CD4-positive, alpha-beta memory T cell (primary cell): ENCODE measurements at regions not wholly inside any gene's neighbourhood (a gene's known extent, or its start where the extent isn't known, plus 50 kb on each side); places are given as distances from the start of the nearest gene placed in this dataset.

ENCODE experiments used
- CTCF ChIA-PET: fragments of 350-600 bp; sonication (Branson Sonifier 250); formaldehyde crosslinking; loops from one replicate; lab custom pipeline; 2021; ENCODE audit warnings: inconsistent platforms; ENCODE audit not compliant: partially characterized antibody; lab: Charles Lee
- POLR2A ChIA-PET: fragments of 350-600 bp; sonication (Branson Sonifier 250); formaldehyde crosslinking; loops from one replicate; lab custom pipeline; 2021; ENCODE audit not compliant: partially characterized antibody; lab: Charles Lee
- DNase-seq, 5 donors: peaks; one replicate each; pipeline versions ENCODE4 v3.0.0 to v3.0.0-alpha.2; 2020 to 2022; ENCODE audit warnings: mixed read lengths in 1 of 5
- H3K27ac ChIP-seq: one replicate; pipeline ENCODE4 v1.7.0; 2013; ENCODE audit warnings: low read depth, low read length
- H3K27me3 ChIP-seq: 2 replicates; pipeline ENCODE4 v1.7.0; 2013; ENCODE audit warnings: mild to moderate bottlenecking, low read length, moderate library complexity; ENCODE audit not compliant: insufficient read depth
- H3K36me3 ChIP-seq: 2 replicates; pipeline ENCODE4 v1.7.0; 2013; ENCODE audit warnings: mild to moderate bottlenecking, low read length, moderate library complexity; ENCODE audit not compliant: insufficient read depth
- H3K4me1 ChIP-seq: 2 replicates; pipeline ENCODE4 v1.7.0; 2013; ENCODE audit warnings: mild to moderate bottlenecking, low read length, moderate library complexity; ENCODE audit not compliant: insufficient read depth
- H3K4me3 ChIP-seq, 2 donors: one replicate each; pipeline ENCODE4 v1.7.0; 2013; ENCODE audit warnings: low read length in 2 of 2, mild to moderate bottlenecking in 1 of 2
- H3K9me3 ChIP-seq, 2 donors: one replicate each; pipeline ENCODE4 v1.7.0; 2013; ENCODE audit warnings: low read length in 2 of 2, control low read depth in 1 of 2; ENCODE audit not compliant: control insufficient read depth in 1 of 2
- H3K27ac Mint-ChIP-seq, 7 donors: one replicate each; pipeline ENCODE4 v1.8.0; 2020 to 2021; ENCODE audit warnings: mixed read lengths in 7 of 7, mild to moderate bottlenecking in 6 of 7, inconsistent platforms in 3 of 7, moderate library complexity in 3 of 7
- H3K27me3 Mint-ChIP-seq, 2 donors: one replicate each; pipeline ENCODE4 v1.8.0; 2020 to 2021; ENCODE audit warnings: mixed read lengths in 2 of 2
- H3K36me3 Mint-ChIP-seq, 2 donors: one replicate each; pipeline ENCODE4 v1.8.0; 2020 to 2021; ENCODE audit warnings: mixed read lengths in 2 of 2, inconsistent platforms in 1 of 2, mild to moderate bottlenecking in 1 of 2
- H3K4me1 Mint-ChIP-seq, 4 donors: one replicate each; pipeline ENCODE4 v1.8.0; 2020 to 2021; ENCODE audit warnings: mixed read lengths in 4 of 4, mild to moderate bottlenecking in 1 of 4
- H3K4me3 Mint-ChIP-seq, 8 donors: one replicate each; pipeline ENCODE4 v1.8.0; 2020 to 2021; ENCODE audit warnings: mixed read lengths in 8 of 8, mild to moderate bottlenecking in 7 of 8, moderate library complexity in 6 of 8, inconsistent platforms in 3 of 8
- H3K9me3 Mint-ChIP-seq, 8 donors: one replicate each; pipeline ENCODE4 v1.8.0; 2020 to 2021; ENCODE audit warnings: mixed read lengths in 8 of 8, mild to moderate bottlenecking in 5 of 8, inconsistent platforms in 3 of 8, moderate library complexity in 1 of 8
- intact Hi-C: fragments of 100-400 bp; cut with micrococcal nuclease; formaldehyde crosslinking; loops from one replicate; pipeline ENCODE4 v1.15.1; 2023

DNA sequence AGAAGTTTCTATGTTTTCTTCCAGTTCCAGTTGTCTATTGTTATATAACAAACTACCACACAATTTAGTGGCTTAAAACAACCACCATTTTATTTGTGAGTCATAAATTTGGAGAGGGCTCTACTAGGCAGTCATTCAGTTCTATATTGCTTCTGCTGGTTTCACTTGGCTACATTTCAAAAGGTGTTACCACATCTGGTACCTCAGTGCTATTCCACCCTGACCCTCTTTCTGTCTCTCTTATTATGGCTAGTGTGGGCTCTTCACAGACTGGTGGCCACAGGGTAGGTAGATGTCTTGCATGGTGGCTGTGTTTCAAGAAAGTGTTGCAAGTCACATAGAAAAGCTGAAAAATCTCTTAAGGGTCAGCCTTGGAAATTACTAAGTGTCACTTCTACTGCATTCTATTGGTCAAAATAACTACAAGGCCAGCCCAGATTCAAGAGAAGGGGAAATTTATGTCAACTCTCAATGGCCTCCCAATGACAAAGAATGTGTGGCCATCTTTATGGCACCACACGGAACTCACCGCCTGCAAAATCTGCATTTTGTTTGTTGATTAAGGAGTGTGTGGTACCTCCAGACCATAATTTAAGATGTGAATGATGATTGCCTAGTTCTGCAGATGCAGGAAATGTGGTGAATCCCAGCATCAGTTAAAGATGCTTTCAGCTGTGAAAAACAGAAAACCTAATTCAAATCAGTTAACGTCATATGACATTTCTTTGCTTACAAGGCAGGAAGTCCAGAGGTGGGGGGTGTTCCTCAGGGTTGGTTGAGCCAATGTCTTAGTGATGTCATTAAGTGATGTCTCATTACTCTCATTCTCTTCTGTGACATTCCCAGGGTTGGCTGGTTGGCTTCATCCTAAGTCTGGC lies 105.8 kb upstream of the RASGRP1 start:
- H3K4me3 Mint-ChIP-seq: peak overlapping the region; percentile 26 to 79 (median 66)
- POLR2A ChIA-PET: interaction anchor here (0.9 to 22.6 kb wide), 14 partner anchors 9 to 955 kb away, joined by 3 to 520 read pairs (median 4); partner anchors contain the start of gene RASGRP1

DNA sequence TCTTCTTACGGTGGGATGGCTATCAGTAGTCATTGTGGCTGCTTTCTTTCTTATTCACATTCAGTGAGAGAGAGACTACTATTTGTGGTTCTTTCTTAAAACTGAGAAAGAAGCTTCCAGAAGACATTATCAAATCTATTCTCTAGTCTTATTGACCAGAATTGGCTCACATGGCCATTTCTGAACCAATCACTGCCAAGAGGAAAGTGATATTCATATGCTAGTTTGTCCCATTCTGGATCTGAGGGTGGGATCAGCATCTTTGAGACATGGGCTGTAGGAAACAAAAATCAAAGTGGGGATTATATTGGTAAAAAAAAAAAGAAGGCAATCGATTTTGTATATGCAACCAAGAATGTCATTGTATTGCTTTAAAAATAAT lies 106.4 kb upstream of the RASGRP1 start:
- H3K27ac ChIP-seq: peak overlapping the region; percentile 89
- Mint-ChIP-seq H3K9me3 (peaks cover 0 to 6% (median 0%) of the 10 kb centered on the region in 8 donors), H3K27me3 (no peaks in the 10 kb centered on the region), H3K27ac (peak overlapping the region; percentile 94 to 100 (median 99)), H3K4me3 (peak overlapping the region; percentile 37 to 79 (median 66)), H3K4me1 (peaks cover 61 to 86% (median 71%) of the 10 kb centered on the region in 4 donors), H3K36me3 (no peaks in the 10 kb centered on the region)
- intact Hi-C loops: loop anchor here (1.0 to 5.0 kb wide), 2 partner anchors 12 to 59 kb away; no protein-coding TSS in a partner anchor
- CTCF ChIA-PET: interaction anchor here (0.6 to 11.9 kb wide), 8 partner anchors 10 to 150 kb away, joined by 3 to 186 read pairs (median 14); partner anchors contain the start of gene RASGRP1
- no peaks in the 10 kb centered on the region for H3K27me3 ChIP-seq
- POLR2A ChIA-PET: interaction anchor here (0.9 to 22.6 kb wide), 14 partner anchors 9 to 955 kb away, joined by 3 to 520 read pairs (median 6); partner anchors contain the start of gene RASGRP1
- no peaks in the 10 kb centered on the region for H3K36me3 ChIP-seq
- no peaks in the 10 kb centered on the region for H3K9me3 ChIP-seq
- DNase-seq: no peak
- H3K4me3 ChIP-seq: no peak overlapping the region
- H3K4me1 ChIP-seq: peaks cover 90% of the 10 kb centered on the region

More for the DNA sequence above, 105.8 kb upstream of the RASGRP1 start:
- H3K4me3 ChIP-seq: no peak overlapping the region
- H3K4me1 Mint-ChIP-seq: peaks cover 66 to 93% (median 77%) of the 10 kb centered on the region in 4 donors
- intact Hi-C loops: loop anchor here (1.0 to 5.0 kb wide), 4 partner anchors 13 to 106 kb away; partner anchors contain the start of gene RASGRP1
- no peaks in the 10 kb centered on the region for H3K36me3 Mint-ChIP-seq
- H3K27me3 Mint-ChIP-seq: no peaks in the 10 kb centered on the region
- H3K27me3 ChIP-seq: no peaks in the 10 kb centered on the region
- H3K27ac Mint-ChIP-seq: peak overlapping the region; percentile 94 to 100 (median 99)
- H3K9me3 ChIP-seq: no peaks in the 10 kb centered on the region
- peak overlapping the region; percentile 89 for H3K27ac ChIP-seq
- peaks cover 0 to 6% (median 0%) of the 10 kb centered on the region in 8 donors for H3K9me3 Mint-ChIP-seq
- H3K36me3 ChIP-seq: no peaks in the 10 kb centered on the region
- peaks cover 97% of the 10 kb centered on the region for H3K4me1 ChIP-seq
- peak; percentile 86 to 95 (median 90) for DNase-seq
- CTCF ChIA-PET: interaction anchor here (0.7 to 11.9 kb wide), 9 partner anchors 9 to 230 kb away, joined by 3 to 186 read pairs (median 4); partner anchors contain the start of gene RASGRP1

DNA sequence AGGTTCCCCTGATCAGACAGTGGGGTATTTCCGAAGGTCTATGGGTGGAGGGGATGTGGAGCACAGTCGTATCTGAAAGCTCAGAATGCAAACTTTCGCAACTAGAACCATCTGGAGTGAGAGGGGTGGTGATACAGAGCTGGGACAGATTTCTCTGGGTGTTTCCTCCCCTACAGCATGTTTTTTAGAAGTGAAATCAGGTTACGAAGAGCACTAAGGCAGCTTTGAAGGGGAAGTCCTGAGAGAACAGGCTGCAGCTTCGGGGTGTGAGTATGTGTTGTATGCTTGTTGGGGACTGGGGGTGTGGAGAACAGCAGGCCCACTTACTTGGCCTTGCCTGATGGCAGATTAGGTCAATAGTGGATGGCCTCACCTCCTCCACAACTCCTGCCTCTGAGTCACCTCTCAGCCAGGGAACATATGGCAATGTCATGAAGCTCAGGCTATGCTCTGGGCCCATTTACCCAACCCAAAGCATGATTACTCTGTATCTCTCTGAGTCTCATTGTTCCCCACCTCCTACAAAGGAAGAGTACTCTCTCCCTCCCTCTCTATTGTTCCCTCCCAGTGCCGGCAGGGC lies 107.2 kb upstream of the RASGRP1 start:
- DNase-seq: peak; percentile 70 to 87 (median 78)
- Histone ChIP-seq H3K4me1 (peaks cover 83% of the 10 kb centered on the region), H3K36me3 (no peaks in the 10 kb centered on the region), H3K27me3 (no peaks in the 10 kb centered on the region), H3K27ac (peak overlapping the region; percentile 89), H3K4me3 (peak overlapping the region; percentile 1 to 24), H3K9me3 (no peaks in the 10 kb centered on the region)
- Mint-ChIP-seq H3K9me3 (peaks cover 0 to 4% (median 0%) of the 10 kb centered on the region in 8 donors), H3K4me3 (peak overlapping the region in 7 of 8 donors; percentile 67 to 79 (median 72)), H3K36me3 (no peaks in the 10 kb centered on the region), H3K27me3 (no peaks in the 10 kb centered on the region), H3K4me1 (peaks cover 57 to 79% (median 64%) of the 10 kb centered on the region in 4 donors), H3K27ac (peak overlapping the region; percentile 94 to 100 (median 99))
- intact Hi-C loops: loop anchor here (1.0 to 5.0 kb wide), 2 partner anchors 12 to 59 kb away; no protein-coding TSS in a partner anchor
- POLR2A ChIA-PET: interaction anchor here (0.7 to 22.6 kb wide), 16 partner anchors 8 to 197 kb away, joined by 3 to 520 read pairs (median 4); partner anchors contain the start of gene RASGRP1
- CTCF ChIA-PET: interaction anchor here (0.8 to 11.9 kb wide), 6 partner anchors 15 to 150 kb away, joined by 3 to 186 read pairs (median 62); partner anchors contain the start of gene RASGRP1

DNA sequence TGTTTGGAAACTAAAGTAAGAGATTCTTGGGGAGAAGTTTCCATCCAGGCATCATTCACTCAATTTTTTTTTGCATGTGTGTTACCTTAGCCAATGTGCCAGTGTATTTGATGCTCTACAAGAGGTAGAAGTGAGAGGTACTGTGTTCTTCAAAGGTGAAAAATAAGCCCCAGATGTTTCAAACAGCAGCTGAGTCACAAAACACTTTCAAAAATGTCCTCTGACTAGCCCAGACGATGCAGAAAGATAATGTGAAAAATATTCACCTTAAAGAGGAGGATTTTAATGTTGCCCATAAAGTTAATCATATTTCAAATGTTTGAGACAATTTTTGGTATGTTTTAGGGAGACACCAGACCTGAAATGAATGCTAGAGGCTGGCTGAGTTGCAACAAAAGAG lies 107.7 kb upstream of the RASGRP1 start:
- CTCF ChIA-PET: interaction anchor here (0.9 to 11.9 kb wide), 9 partner anchors 10 to 232 kb away, joined by 3 to 186 read pairs (median 9); partner anchors contain the start of gene RASGRP1
- DNase-seq: no peak
- Mint-ChIP-seq H3K27ac (peak overlapping the region; percentile 94 to 100 (median 99)), H3K36me3 (peaks cover 0 to 4% of the 10 kb centered on the region in 2 donors), H3K4me1 (peaks cover 51 to 78% (median 62%) of the 10 kb centered on the region in 4 donors), H3K9me3 (peaks cover 0 to 4% (median 0%) of the 10 kb centered on the region in 8 donors), H3K27me3 (no peaks in the 10 kb centered on the region), H3K4me3 (peak overlapping the region in 7 of 8 donors; percentile 67 to 79 (median 72))
- H3K4me3 ChIP-seq: peak overlapping the region; percentile 1 to 24
- POLR2A ChIA-PET: interaction anchor here (0.7 to 22.6 kb wide), 12 partner anchors 15 to 198 kb away, joined by 3 to 520 read pairs (median 5); partner anchors contain the start of gene RASGRP1
- intact Hi-C loops: loop anchor here (5.0 kb wide), 1 partner anchor 60 kb away; no protein-coding TSS in a partner anchor
- peak overlapping the region; percentile 89 for H3K27ac ChIP-seq
- no peaks in the 10 kb centered on the region for H3K36me3 ChIP-seq
- H3K4me1 ChIP-seq: peaks cover 78% of the 10 kb centered on the region
- H3K9me3 ChIP-seq: no peaks in the 10 kb centered on the region
- no peaks in the 10 kb centered on the region for H3K27me3 ChIP-seq

DNA sequence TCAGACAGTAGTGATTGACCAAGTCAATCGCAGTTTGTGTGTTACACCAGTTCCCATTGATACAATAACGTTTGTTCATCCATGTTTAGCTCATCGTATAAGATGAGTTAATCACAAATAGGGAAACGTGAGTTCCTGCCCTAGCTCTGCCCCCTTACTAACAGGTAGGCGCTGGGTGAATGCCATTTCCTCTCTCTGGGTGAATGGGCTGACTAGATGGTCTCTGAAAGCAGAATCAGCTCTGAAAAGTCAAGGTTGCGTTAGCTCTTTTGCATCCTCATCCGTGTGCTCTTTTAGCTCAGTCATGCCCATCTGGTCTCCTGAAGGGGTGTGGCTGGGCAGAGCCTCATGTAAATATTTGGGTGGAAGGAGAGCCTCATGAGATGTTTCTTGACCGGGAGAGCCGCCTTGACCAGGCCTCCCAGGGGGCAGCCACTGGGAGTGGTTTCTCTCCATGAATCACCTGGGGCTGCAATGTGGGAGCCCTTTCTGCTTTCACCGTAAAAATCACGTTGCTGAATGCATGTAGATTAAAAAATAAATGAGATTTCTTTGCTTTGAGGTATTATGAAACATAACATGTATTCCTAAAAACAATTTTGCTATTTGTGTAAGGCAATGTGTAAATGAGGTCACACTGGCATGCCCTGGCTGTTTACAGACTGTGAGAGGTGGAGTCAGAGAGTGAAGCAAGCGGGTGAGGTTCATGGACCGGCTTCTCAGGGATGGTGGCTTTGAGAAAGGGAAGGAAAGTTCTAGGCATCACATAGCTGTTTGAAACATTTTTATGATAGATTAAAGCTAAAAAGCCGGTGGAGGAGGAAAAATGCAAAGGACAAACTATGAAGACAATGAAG lies 108.4 kb upstream of the RASGRP1 start:
- H3K27ac ChIP-seq: peak overlapping the region; percentile 89
- H3K4me1 Mint-ChIP-seq: peaks cover 49 to 78% (median 61%) of the 10 kb centered on the region in 4 donors
- peaks cover 0 to 5% of the 10 kb centered on the region in 2 donors for H3K36me3 Mint-ChIP-seq
- no peaks in the 10 kb centered on the region for H3K36me3 ChIP-seq
- no peak for DNase-seq
- intact Hi-C loops: loop anchor here (5.0 kb wide), 1 partner anchor 61 kb away; no protein-coding TSS in a partner anchor
- H3K9me3 Mint-ChIP-seq: peaks cover 0 to 9% (median 0%) of the 10 kb centered on the region in 8 donors
- no peaks in the 10 kb centered on the region for H3K27me3 Mint-ChIP-seq
- no peaks in the 10 kb centered on the region for H3K27me3 ChIP-seq
- peak overlapping the region; percentile 94 to 100 (median 99) for H3K27ac Mint-ChIP-seq
- CTCF ChIA-PET: interaction anchor here (0.9 to 11.9 kb wide), 9 partner anchors 11 to 233 kb away, joined by 3 to 186 read pairs (median 9); partner anchors contain the start of gene RASGRP1
- H3K4me3 ChIP-seq: no peak overlapping the region
- H3K4me3 Mint-ChIP-seq: peak overlapping the region in 6 of 8 donors; percentile 29 to 79 (median 72)
- POLR2A ChIA-PET: interaction anchor here (1.1 to 22.6 kb wide), 9 partner anchors 14 to 199 kb away, joined by 3 to 520 read pairs (median 6); partner anchors contain the start of gene RASGRP1
- peaks cover 70% of the 10 kb centered on the region for H3K4me1 ChIP-seq
- H3K9me3 ChIP-seq: no peaks in the 10 kb centered on the region
